Neural cell (in vitro differentiated cells): ENCODE measurements at regions not wholly inside any gene's neighbourhood (a gene's known extent, or its start where the extent isn't known, plus 50 kb on each side); places are given as distances from the start of the nearest gene placed in this dataset.

Source experiments
- H2AFZ ChIP-seq: fragments of 200-600, 300-800 bp; sonication (generic), shearing (Covaris generic); 2 replicates; pipeline ENCODE4 v1.6.0; 2014; ENCODE audit warnings: low read depth, mild to moderate bottlenecking, antibody characterized with exemption, low read length, moderate library complexity
- H3F3A ChIP-seq: fragments of 200-600 bp; shearing (Covaris generic); 2 replicates; pipeline ENCODE4 v1.6.1; 2016; ENCODE audit warnings: mild to moderate bottlenecking, moderate library complexity, mixed read lengths, antibody characterized with exemption, low read length; ENCODE audit not compliant: insufficient read depth, poor library complexity, severe bottlenecking
- H3K27ac ChIP-seq: fragments of 200-600, 300-800 bp; sonication (generic), shearing (Covaris generic); 2 replicates; pipeline ENCODE4 v1.5.1; 2014; ENCODE audit warnings: mild to moderate bottlenecking, low read length, moderate library complexity
- H3K27me3 ChIP-seq: fragments of 300-800, 200-600 bp; sonication (generic), shearing (Covaris generic); 2 replicates; pipeline ENCODE4 v1.6.0; 2014; ENCODE audit warnings: mild to moderate bottlenecking, low read depth, low read length, moderate library complexity; ENCODE audit not compliant: insufficient read depth
- H3K36me3 ChIP-seq: fragments of 300-800, 200-600 bp; sonication (generic), shearing (Covaris generic); 2 replicates; pipeline ENCODE4 v1.5.1; 2014; ENCODE audit warnings: mild to moderate bottlenecking, antibody characterized with exemption, low read length, moderate library complexity; ENCODE audit not compliant: insufficient read depth
- H3K4me2 ChIP-seq: fragments of 300-800, 200-600 bp; sonication (generic), shearing (Covaris generic); 2 replicates; pipeline ENCODE4 v1.6.0; 2014; ENCODE audit warnings: mild to moderate bottlenecking, low read length
- H3K4me3 ChIP-seq: fragments of 300-800, 200-600 bp; sonication (generic), shearing (Covaris generic); 2 replicates; pipeline ENCODE4 v1.5.1; 2014; ENCODE audit warnings: mild to moderate bottlenecking, low read length, moderate library complexity
- H3K79me2 ChIP-seq: fragments of 200-600 bp; shearing (Covaris generic); replicated peaks from 2 replicates; pipeline ENCODE4 v1.6.0; 2014; ENCODE audit warnings: mild to moderate bottlenecking, low read length, moderate library complexity; ENCODE audit not compliant: insufficient read depth
- H3K9ac ChIP-seq: fragments of 300-800, 200-600 bp; sonication (generic), shearing (Covaris generic); 2 replicates; pipeline ENCODE4 v1.6.1; 2016; ENCODE audit warnings: mild to moderate bottlenecking, low read length, mixed read lengths
- H3K9me2 ChIP-seq: fragments of 200-600 bp; shearing (Covaris generic); 2 replicates; pipeline ENCODE4 v1.6.1; 2016; ENCODE audit warnings: mild to moderate bottlenecking, low read length, mixed read lengths; ENCODE audit not compliant: insufficient read depth
- H3K9me3 ChIP-seq: fragments of 200-600, 300-800 bp; sonication (generic), shearing (Covaris generic); 2 replicates; pipeline ENCODE4 v1.6.1; 2016; ENCODE audit warnings: mild to moderate bottlenecking, mixed run types, low read length, moderate library complexity, mixed read lengths
- H4K20me1 ChIP-seq: fragments of 200-600 bp; shearing (Covaris generic); 2 replicates; pipeline ENCODE4 v1.6.1; 2016; ENCODE audit warnings: mild to moderate bottlenecking, mixed run types; ENCODE audit not compliant: insufficient read depth
- EP300 ChIP-seq: fragments of 450-650 bp; conservative IDR thresholded peaks from 2 replicates; pipeline ENCODE4 v1.6.1; 2014; ENCODE audit warnings: antibody characterized with exemption, mild to moderate bottlenecking, moderate library complexity; ENCODE audit not compliant: poor library complexity, severe bottlenecking
- EZH2 ChIP-seq: fragments of 200-600, 300-800 bp; shearing (Covaris generic), sonication (generic); IDR thresholded peaks from 2 replicates; pipeline ENCODE4 v1.6.1; 2014; ENCODE audit warnings: antibody characterized with exemption, low read length, borderline replicate concordance, mild to moderate bottlenecking; ENCODE audit not compliant: insufficient read depth, poor library complexity, severe bottlenecking
- MXI1 ChIP-seq: fragments of 450-650 bp; conservative IDR thresholded peaks from 2 replicates; pipeline ENCODE4 v1.6.1; 2014; ENCODE audit warnings: antibody characterized with exemption, mild to moderate bottlenecking; ENCODE audit not compliant: poor library complexity, severe bottlenecking
- POLR2AphosphoS5 ChIP-seq: IDR thresholded peaks from 2 replicates; pipeline ENCODE4 v1.6.1; 2012
- RAD21 ChIP-seq: fragments of 450-650 bp; conservative IDR thresholded peaks from 2 replicates; pipeline ENCODE4 v1.6.1; 2014; ENCODE audit warnings: antibody characterized with exemption, mild to moderate bottlenecking, moderate library complexity
- SMC3 ChIP-seq: fragments of 450-650 bp; conservative IDR thresholded peaks from 2 replicates; pipeline ENCODE4 v1.6.1; 2014; ENCODE audit warnings: antibody characterized with exemption, mild to moderate bottlenecking, moderate library complexity; ENCODE audit not compliant: poor library complexity
- TAF1 ChIP-seq: IDR thresholded peaks from 2 replicates; pipeline ENCODE4 v1.6.1; 2012; ENCODE audit warnings: low read depth
- TF ChIP-seq, protein P1 (sequence below): fragments of 450-650 bp; IDR thresholded peaks from 2 replicates; pipeline ENCODE4 v1.5.1; 2014; ENCODE audit warnings: antibody characterized with exemption, mild to moderate bottlenecking, moderate library complexity; ENCODE audit not compliant: poor library complexity, severe bottlenecking
- TF ChIP-seq, protein P2 (sequence below): IDR thresholded peaks from 2 replicates; pipeline ENCODE4 v1.6.1; 2012; ENCODE audit warnings: borderline replicate concordance

DNA sequence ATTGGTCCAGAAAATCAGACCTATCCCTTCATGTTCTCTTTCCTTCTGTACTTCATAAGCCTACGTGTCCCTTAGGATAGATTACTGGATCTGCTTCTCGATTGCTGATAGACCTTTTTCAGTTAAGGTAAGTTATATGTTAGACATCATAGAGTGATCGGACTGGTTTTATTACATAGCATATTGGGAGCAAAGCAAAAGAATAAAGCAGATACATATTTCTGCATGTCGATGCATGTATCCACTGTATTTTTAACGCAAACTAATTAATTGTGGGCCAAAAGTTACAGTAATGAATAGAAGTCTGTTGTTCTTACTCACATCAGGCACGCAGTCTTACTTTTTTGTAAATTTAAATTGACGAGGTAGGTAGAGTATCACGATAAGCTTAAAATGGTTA, 106.4 kb downstream of the SLIT2 start:
- Histone ChIP-seq H3K4me3 (no peak overlapping the region), H3K4me2 (no peak overlapping the region), H3F3A (peaks cover 6% of the 10 kb centered on the region), H4K20me1 (no peaks in the 10 kb centered on the region), H3K27ac (no peak overlapping the region), H3K9me2 (no peaks in the 10 kb centered on the region), H3K9me3 (no peaks in the 10 kb centered on the region), H2AFZ (no peak overlapping the region), H3K36me3 (no peaks in the 10 kb centered on the region), H3K79me2 (peaks cover 7% of the 10 kb centered on the region), H3K9ac (no peak overlapping the region), H3K27me3 (no peaks in the 10 kb centered on the region)
- TF ChIP-seq MXI1 = no peak
- TF ChIP-seq, protein P1, sequence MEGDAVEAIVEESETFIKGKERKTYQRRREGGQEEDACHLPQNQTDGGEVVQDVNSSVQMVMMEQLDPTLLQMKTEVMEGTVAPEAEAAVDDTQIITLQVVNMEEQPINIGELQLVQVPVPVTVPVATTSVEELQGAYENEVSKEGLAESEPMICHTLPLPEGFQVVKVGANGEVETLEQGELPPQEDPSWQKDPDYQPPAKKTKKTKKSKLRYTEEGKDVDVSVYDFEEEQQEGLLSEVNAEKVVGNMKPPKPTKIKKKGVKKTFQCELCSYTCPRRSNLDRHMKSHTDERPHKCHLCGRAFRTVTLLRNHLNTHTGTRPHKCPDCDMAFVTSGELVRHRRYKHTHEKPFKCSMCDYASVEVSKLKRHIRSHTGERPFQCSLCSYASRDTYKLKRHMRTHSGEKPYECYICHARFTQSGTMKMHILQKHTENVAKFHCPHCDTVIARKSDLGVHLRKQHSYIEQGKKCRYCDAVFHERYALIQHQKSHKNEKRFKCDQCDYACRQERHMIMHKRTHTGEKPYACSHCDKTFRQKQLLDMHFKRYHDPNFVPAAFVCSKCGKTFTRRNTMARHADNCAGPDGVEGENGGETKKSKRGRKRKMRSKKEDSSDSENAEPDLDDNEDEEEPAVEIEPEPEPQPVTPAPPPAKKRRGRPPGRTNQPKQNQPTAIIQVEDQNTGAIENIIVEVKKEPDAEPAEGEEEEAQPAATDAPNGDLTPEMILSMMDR = no peak
- no peak for TF ChIP-seq RAD21
- TF ChIP-seq SMC3 = no peak
- TF ChIP-seq, protein P2, sequence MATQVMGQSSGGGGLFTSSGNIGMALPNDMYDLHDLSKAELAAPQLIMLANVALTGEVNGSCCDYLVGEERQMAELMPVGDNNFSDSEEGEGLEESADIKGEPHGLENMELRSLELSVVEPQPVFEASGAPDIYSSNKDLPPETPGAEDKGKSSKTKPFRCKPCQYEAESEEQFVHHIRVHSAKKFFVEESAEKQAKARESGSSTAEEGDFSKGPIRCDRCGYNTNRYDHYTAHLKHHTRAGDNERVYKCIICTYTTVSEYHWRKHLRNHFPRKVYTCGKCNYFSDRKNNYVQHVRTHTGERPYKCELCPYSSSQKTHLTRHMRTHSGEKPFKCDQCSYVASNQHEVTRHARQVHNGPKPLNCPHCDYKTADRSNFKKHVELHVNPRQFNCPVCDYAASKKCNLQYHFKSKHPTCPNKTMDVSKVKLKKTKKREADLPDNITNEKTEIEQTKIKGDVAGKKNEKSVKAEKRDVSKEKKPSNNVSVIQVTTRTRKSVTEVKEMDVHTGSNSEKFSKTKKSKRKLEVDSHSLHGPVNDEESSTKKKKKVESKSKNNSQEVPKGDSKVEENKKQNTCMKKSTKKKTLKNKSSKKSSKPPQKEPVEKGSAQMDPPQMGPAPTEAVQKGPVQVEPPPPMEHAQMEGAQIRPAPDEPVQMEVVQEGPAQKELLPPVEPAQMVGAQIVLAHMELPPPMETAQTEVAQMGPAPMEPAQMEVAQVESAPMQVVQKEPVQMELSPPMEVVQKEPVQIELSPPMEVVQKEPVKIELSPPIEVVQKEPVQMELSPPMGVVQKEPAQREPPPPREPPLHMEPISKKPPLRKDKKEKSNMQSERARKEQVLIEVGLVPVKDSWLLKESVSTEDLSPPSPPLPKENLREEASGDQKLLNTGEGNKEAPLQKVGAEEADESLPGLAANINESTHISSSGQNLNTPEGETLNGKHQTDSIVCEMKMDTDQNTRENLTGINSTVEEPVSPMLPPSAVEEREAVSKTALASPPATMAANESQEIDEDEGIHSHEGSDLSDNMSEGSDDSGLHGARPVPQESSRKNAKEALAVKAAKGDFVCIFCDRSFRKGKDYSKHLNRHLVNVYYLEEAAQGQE = no peak
- TF ChIP-seq EP300 = no peak
- TF ChIP-seq POLR2AphosphoS5 = no peak
- TF ChIP-seq EZH2 = no peak
- no peak for TF ChIP-seq TAF1

DNA sequence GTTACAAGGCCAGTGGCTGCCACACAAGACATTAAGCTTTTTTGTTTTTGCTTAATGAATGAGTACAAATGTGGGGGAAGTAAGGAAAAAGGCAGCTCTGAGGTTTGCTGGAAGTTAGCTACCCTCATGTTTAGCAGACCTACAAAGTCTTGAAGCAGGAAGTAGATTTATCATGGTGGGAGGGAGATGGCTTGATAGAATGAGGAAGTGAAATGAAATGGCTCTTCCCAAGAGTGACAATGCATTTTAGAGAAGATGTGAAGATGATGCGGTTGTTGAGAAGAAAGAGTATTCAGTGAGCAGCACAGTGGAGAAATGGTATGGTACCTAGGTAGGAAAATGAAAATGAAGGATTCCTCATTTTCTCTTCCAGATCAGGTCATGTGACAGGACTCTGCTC, 108.0 kb downstream of the SLIT2 start:
- Histone ChIP-seq H3K9me2 (no peaks in the 10 kb centered on the region), H3K9ac (no peak overlapping the region), H3K4me3 (no peak overlapping the region), H3K79me2 (peaks cover 7% of the 10 kb centered on the region), H2AFZ (no peak overlapping the region), H3F3A (peaks cover 6% of the 10 kb centered on the region), H4K20me1 (no peaks in the 10 kb centered on the region), H3K4me2 (no peak overlapping the region), H3K27ac (no peak overlapping the region), H3K9me3 (no peaks in the 10 kb centered on the region), H3K27me3 (no peaks in the 10 kb centered on the region), H3K36me3 (no peaks in the 10 kb centered on the region)
- TF ChIP-seq SMC3 (no peak), TAF1 (no peak), EP300 (no peak), POLR2AphosphoS5 (no peak), RAD21 (no peak), EZH2 (no peak), MXI1 (no peak)
- TF ChIP-seq, protein P2 = no peak
- TF ChIP-seq, protein P1 = no peak
